HEK293T (cell line): ENCODE measurements at regions not wholly inside any gene's neighbourhood (a gene's known extent, or its start where the extent isn't known, plus 50 kb on each side); places are given as distances from the start of the nearest gene placed in this dataset.

Experiments
- CTCF ChIA-PET: fragments of 350-600 bp; formaldehyde crosslinking; extraction: SDS; loops from one replicate; lab custom pipeline; 2021; ENCODE audit warnings: antibody characterized with exemption, inconsistent platforms; lab: Yijun Ruan, JAX
- POLR2A ChIA-PET: fragments of 350-600 bp; formaldehyde crosslinking; extraction: SDS; loops from one replicate; lab custom pipeline; 2020; ENCODE audit warnings: antibody characterized with exemption, inconsistent platforms; lab: Yijun Ruan, JAX
- DNase-seq: peaks from one replicate; pipeline ENCODE4 v3.0.0; 2012; ENCODE audit warnings: mixed read lengths; ENCODE audit errors: extremely low spot score
- ARNT ChIP-seq: fragments of 450-650 bp; IDR thresholded peaks from 2 replicates; pipeline ENCODE4 v1.6.1; 2017; ENCODE audit warnings: mild to moderate bottlenecking
- BHLHE40 ChIP-seq: fragments of 450-650 bp; IDR thresholded peaks from 2 replicates; pipeline ENCODE4 v1.6.1; 2016; ENCODE audit warnings: mild to moderate bottlenecking, moderate library complexity, borderline replicate concordance
- CTBP1 ChIP-seq: fragments of 450-650 bp; IDR thresholded peaks from 2 replicates; pipeline ENCODE4 v1.6.1; 2016; ENCODE audit warnings: borderline replicate concordance
- ELF4 ChIP-seq: fragments of 450-650 bp; IDR thresholded peaks from 2 replicates; pipeline ENCODE4 v1.6.1; 2017; ENCODE audit warnings: antibody characterized with exemption
- FOXA1 ChIP-seq: fragments of 450-650 bp; IDR thresholded peaks from 2 replicates; pipeline ENCODE4 v1.6.1; 2016; ENCODE audit warnings: mild to moderate bottlenecking
- FOXK2 ChIP-seq: fragments of 450-650 bp; IDR thresholded peaks from 2 replicates; pipeline ENCODE4 v1.6.1; 2016; ENCODE audit warnings: mild to moderate bottlenecking
- FOXM1 ChIP-seq: fragments of 450-650 bp; IDR thresholded peaks from 2 replicates; pipeline ENCODE4 v1.6.1; 2017; ENCODE audit warnings: mild to moderate bottlenecking, borderline replicate concordance
- HDGF ChIP-seq: fragments of 450-650 bp; IDR thresholded peaks from 2 replicates; pipeline ENCODE4 v1.6.1; 2017; ENCODE audit warnings: antibody characterized with exemption, borderline replicate concordance
- L3MBTL2 ChIP-seq: fragments of 450-650 bp; conservative IDR thresholded peaks from 2 replicates; pipeline ENCODE4 v1.6.1; 2016; ENCODE audit warnings: mild to moderate bottlenecking
- LEF1 ChIP-seq: fragments of 450-650 bp; IDR thresholded peaks from 2 replicates; pipeline ENCODE4 v1.6.1; 2017; ENCODE audit warnings: mild to moderate bottlenecking, borderline replicate concordance
- NFRKB ChIP-seq: fragments of 450-650 bp; IDR thresholded peaks from 2 replicates; pipeline ENCODE4 v1.6.1; 2016; ENCODE audit warnings: mild to moderate bottlenecking, moderate library complexity
- SP1 ChIP-seq: fragments of 450-650 bp; IDR thresholded peaks from 2 replicates; pipeline ENCODE4 v1.6.1; 2017
- SUZ12 ChIP-seq: fragments of 450-650 bp; IDR thresholded peaks from 2 replicates; pipeline ENCODE4 v1.6.1; 2016; ENCODE audit warnings: mild to moderate bottlenecking
- TARDBP ChIP-seq: fragments of 450-650 bp; IDR thresholded peaks from 2 replicates; pipeline ENCODE4 v1.6.1; 2016
- ZNF384 ChIP-seq: fragments of 450-650 bp; IDR thresholded peaks from 2 replicates; pipeline ENCODE4 v1.6.1; 2016
- TF ChIP-seq, protein P1 (sequence below): fragments of 450-650 bp; IDR thresholded peaks from 2 replicates; pipeline ENCODE4 v1.6.1; 2016

DNA sequence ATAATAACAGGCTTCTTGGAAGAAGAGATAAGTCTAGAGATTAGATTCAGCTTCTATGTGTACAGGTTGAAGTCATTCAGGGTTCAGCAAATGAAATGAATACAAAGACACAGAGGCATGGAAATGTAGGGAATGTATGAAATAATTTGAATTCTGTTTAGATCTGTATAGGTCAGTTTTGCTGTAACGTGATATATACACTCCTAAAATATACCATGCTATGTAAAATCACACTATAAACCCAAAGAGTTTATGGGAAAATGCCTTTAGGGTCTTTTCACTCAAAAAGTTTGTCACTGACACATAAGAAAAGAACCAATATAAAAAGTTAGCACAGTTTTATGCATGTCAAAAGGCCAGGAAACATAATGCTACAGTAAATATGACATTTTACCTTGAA lies 854.0 kb downstream of the LRFN5 start:
- ChIA-PET CTCF (no interaction called here), POLR2A (no interaction called here)
- DNase-seq: no peak
- TF ChIP-seq SP1 (no peak), ZNF384 (no peak), HDGF (no peak), LEF1 (no peak), BHLHE40 (no peak), FOXK2 (no peak), FOXA1 (no peak), L3MBTL2 (no peak), SUZ12 (no peak), FOXM1 (no peak), NFRKB (no peak), ARNT (no peak), ELF4 (no peak), CTBP1 (no peak), TARDBP (no peak)
- TF ChIP-seq, protein P1, sequence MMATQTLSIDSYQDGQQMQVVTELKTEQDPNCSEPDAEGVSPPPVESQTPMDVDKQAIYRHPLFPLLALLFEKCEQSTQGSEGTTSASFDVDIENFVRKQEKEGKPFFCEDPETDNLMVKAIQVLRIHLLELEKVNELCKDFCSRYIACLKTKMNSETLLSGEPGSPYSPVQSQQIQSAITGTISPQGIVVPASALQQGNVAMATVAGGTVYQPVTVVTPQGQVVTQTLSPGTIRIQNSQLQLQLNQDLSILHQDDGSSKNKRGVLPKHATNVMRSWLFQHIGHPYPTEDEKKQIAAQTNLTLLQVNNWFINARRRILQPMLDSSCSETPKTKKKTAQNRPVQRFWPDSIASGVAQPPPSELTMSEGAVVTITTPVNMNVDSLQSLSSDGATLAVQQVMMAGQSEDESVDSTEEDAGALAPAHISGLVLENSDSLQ: no peak

DNA sequence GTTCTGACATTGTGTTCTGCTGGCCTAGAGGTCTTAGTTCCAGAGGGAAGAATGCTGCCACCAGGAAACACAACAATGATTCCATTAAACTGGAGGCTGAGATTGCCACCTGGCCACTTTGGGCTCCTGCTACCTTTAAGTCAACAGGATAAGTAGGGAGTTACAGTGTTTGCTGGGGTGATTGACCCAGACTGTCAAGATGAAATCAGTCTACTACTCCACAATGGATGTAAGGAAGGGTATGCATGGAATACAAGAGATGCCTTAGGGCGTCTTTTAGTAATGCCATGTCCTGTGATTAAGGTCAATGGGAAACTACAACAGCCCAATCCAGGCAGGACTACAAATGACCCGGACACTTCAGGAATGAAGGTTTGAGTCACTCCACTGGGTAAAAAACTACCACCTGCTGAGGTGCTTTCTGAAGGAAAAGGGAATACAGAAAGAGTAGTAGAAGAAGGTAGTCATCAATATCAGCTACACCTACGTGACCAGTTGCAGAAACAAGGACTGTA lies 852.6 kb downstream of the LRFN5 start:
- POLR2A ChIA-PET: no interaction called here
- TF ChIP-seq NFRKB (no peak), ZNF384 (no peak), FOXA1 (no peak), TARDBP (no peak), BHLHE40 (no peak), SP1 (no peak), FOXK2 (no peak), ELF4 (no peak), LEF1 (no peak), L3MBTL2 (no peak), ARNT (no peak), HDGF (no peak), SUZ12 (no peak), FOXM1 (no peak), CTBP1 (no peak)
- TF ChIP-seq, protein P1: no peak
- DNase-seq: no peak
- CTCF ChIA-PET: no interaction called here

DNA sequence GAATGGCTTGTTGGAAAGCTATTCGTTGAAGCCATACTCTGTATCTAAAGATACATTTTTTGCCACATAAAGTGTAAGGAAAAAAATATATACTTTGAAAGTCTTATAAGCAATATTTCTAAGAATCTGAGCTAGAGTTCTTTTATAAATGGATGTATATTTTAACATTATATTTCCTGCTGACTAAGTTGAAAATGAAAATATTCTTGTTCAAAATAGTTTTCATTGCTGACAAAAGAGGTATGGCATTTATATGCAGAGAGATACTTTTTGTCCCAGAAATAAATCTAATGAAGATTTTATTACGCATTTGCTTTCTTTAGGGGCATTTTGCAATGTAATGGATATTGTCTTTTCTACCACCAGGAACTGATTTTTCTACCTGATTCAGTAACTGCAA lies 834.9 kb downstream of the LRFN5 start:
- ChIA-PET POLR2A (no interaction called here), CTCF (no interaction called here)
- no peak for DNase-seq
- no peak for TF ChIP-seq SP1
- no peak for TF ChIP-seq ZNF384
- TF ChIP-seq CTBP1: no peak
- TF ChIP-seq ELF4: no peak
- TF ChIP-seq LEF1: no peak
- TF ChIP-seq L3MBTL2: no peak
- no peak for TF ChIP-seq FOXK2
- TF ChIP-seq TARDBP: no peak
- no peak for TF ChIP-seq FOXA1
- no peak for TF ChIP-seq FOXM1
- no peak for TF ChIP-seq HDGF
- TF ChIP-seq BHLHE40: no peak
- TF ChIP-seq SUZ12: no peak
- no peak for TF ChIP-seq NFRKB
- no peak for TF ChIP-seq ARNT
- TF ChIP-seq, protein P1: no peak

DNA sequence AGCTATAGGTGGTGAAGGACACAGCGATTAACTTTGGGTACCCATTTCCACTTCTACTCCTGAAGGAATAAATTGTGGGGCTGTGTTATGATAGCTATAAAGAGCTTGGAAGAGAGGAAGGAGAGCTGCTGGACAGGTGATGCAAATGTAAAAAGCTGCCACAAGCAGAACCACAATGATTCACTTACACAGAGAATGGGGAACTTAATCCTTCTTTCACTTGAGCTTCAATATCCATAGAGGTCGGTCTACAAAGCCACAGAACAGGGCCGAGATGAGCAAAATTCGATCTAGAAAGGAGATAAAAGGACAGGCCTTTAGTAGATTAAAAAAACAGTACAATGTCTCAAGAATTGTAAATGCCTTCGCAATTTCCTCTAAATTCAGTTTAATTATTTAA lies 831.1 kb downstream of the LRFN5 start:
- no peak for TF ChIP-seq HDGF
- no peak for DNase-seq
- POLR2A ChIA-PET: interaction anchor here (0.6 kb wide), 1 partner anchor 1358 kb away, joined by 3 read pairs; no protein-coding TSS in a partner anchor
- CTCF ChIA-PET: no interaction called here

DNA sequence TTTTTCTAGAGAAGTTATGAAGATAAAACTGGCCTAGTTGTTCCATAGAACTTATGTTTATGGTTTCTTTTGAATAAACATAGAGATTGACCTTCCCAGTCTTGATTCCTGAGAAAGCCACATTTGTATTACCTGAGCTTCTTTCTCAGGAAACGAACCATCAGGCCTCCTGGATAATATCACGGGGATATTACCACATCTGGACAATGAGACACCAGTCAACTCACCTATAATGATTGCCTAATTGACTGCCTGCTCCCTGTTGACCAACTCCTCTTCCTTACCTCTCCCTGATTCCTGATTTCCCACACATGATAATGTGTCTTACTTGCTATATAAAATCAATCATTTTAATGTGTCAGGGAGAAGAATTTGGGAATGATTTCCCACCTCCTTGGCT lies 822.7 kb downstream of the LRFN5 start:
- CTCF ChIA-PET: no interaction called here
- POLR2A ChIA-PET: no interaction called here
- no peak for TF ChIP-seq L3MBTL2
- no peak for TF ChIP-seq ELF4
- TF ChIP-seq TARDBP: no peak
- no peak for TF ChIP-seq ARNT
- no peak for TF ChIP-seq FOXA1
- TF ChIP-seq, protein P1: no peak
- TF ChIP-seq CTBP1: no peak
- no peak for TF ChIP-seq SUZ12
- no peak for TF ChIP-seq FOXM1
- TF ChIP-seq HDGF: no peak
- no peak for TF ChIP-seq NFRKB
- TF ChIP-seq FOXK2: no peak
- no peak for TF ChIP-seq ZNF384
- TF ChIP-seq LEF1: no peak
- TF ChIP-seq BHLHE40: no peak
- TF ChIP-seq SP1: no peak
- no peak for DNase-seq
